HepG2 (cell line): ENCODE measurements at regions not wholly inside any gene's neighbourhood (a gene's known extent, or its start where the extent isn't known, plus 50 kb on each side); places are given as distances from the start of the nearest gene placed in this dataset.

Experiments used
- ADNP ChIP-seq: sonication (generic); formaldehyde crosslinking; IDR thresholded peaks from 2 replicates; pipeline ENCODE4 v1.4.0; 2020; ENCODE audit warnings: missing genetic modification reagents
- ATF2 ChIP-seq: sonication (generic); formaldehyde crosslinking; IDR thresholded peaks from 2 replicates; pipeline ENCODE4 v1.4.0; 2020; ENCODE audit warnings: missing genetic modification reagents
- BRCA1 ChIP-seq: sonication (generic); formaldehyde crosslinking; IDR thresholded peaks from 2 replicates; pipeline ENCODE4 v1.4.0; 2020; ENCODE audit warnings: missing genetic modification reagents
- CREB1 ChIP-seq, 2 experiments: fragments of 450-650 bp in 1 of 2; IDR thresholded peaks; 2 replicates each; pipeline ENCODE4 v1.6.1; 2016 to 2017; ENCODE audit warnings: control low read depth in 1 of 2, mild to moderate bottlenecking in 1 of 2, missing compliant biosample characterization in 1 of 2, missing genetic modification characterization in 1 of 2
- CTCF ChIP-seq: sonication (generic); formaldehyde crosslinking; IDR thresholded peaks from 2 replicates; pipeline ENCODE4 v1.5.0; 2020; ENCODE audit warnings: mild to moderate bottlenecking, missing genetic modification reagents, moderate library complexity
- KDM5B ChIP-seq: sonication (generic); formaldehyde crosslinking; IDR thresholded peaks from 2 replicates; pipeline ENCODE4 v1.4.0; 2020; ENCODE audit warnings: missing genetic modification reagents, mild to moderate bottlenecking, borderline replicate concordance
- NFE2 ChIP-seq: sonication (generic); formaldehyde crosslinking; IDR thresholded peaks from 2 replicates; pipeline ENCODE4 v1.4.0; 2020; ENCODE audit warnings: missing genetic modification reagents
- PATZ1 ChIP-seq: sonication (generic); formaldehyde crosslinking; IDR thresholded peaks from 2 replicates; pipeline ENCODE4 v1.4.0; 2020; ENCODE audit warnings: missing genetic modification reagents
- RAD21 ChIP-seq: fragments of 450-650 bp; formaldehyde crosslinking; IDR thresholded peaks from 2 replicates; pipeline ENCODE4 v1.5.0; 2020; ENCODE audit warnings: mild to moderate bottlenecking
- SOX6 ChIP-seq, 2 experiments: fragments of 450-650 bp in 1 of 2; sonication (generic) in 1 of 2; formaldehyde crosslinking in 1 of 2; IDR thresholded peaks; 2 replicates each; pipeline versions ENCODE4 v1.4.0 to v1.6.1; 2017 to 2020; ENCODE audit warnings: antibody characterized with exemption in 1 of 2, mild to moderate bottlenecking in 1 of 2, missing genetic modification reagents in 1 of 2
- TOPORS ChIP-seq: sonication (generic); formaldehyde crosslinking; IDR thresholded peaks from 2 replicates; pipeline ENCODE4 v1.8.0; 2023; ENCODE audit warnings: mild to moderate bottlenecking, missing genetic modification reagents
- U2AF1 ChIP-seq: fragments of 200-400 bp; formaldehyde crosslinking; optimal IDR thresholded peaks from 2 replicates; pipeline ENCODE3; 2017; ENCODE audit warnings: mild to moderate bottlenecking, low read depth, low read length
- ZNF382 ChIP-seq: sonication (generic); formaldehyde crosslinking; IDR thresholded peaks from 2 replicates; pipeline ENCODE4 v1.5.0; 2020; ENCODE audit warnings: missing genetic modification reagents, mild to moderate bottlenecking, borderline replicate concordance

- TF ChIP-seq TOPORS (CRISPR knock-in tag), result no peak
- TF ChIP-seq KDM5B (CRISPR knock-in tag), result no peak
- no peak for TF ChIP-seq SOX6 (IDR thresholded peaks at IDR 0.05)
- TF ChIP-seq SOX6 (CRISPR knock-in tag; IDR thresholded peaks at IDR 0.05), result no peak
- TF ChIP-seq U2AF1, result no peak
- no peak for TF ChIP-seq ZNF382 (CRISPR knock-in tag)
- TF ChIP-seq NFE2, result no peak
- no peak for TF ChIP-seq CTCF (CRISPR knock-in tag)
- no peak for TF ChIP-seq RAD21 (CRISPR knock-in tag)
- TF ChIP-seq ATF2, result no peak
- TF ChIP-seq PATZ1 (CRISPR knock-in tag), result no peak
- TF ChIP-seq BRCA1, result no peak
- no peak for TF ChIP-seq CREB1 (IDR thresholded peaks at IDR 0.05)
- TF ChIP-seq CREB1 (CRISPR knock-in tag; IDR thresholded peaks at IDR 0.05), result no peak
- no peak for TF ChIP-seq ADNP (CRISPR knock-in tag)
Measured at GRCh38 chr3:159857840-159858239, 130.8 kb upstream of the IL12A start.
